HG02885 (cell line): ENCODE measurements at regions not wholly inside any gene's neighbourhood (a gene's known extent, or its start where the extent isn't known, plus 50 kb on each side); places are given as distances from the start of the nearest gene placed in this dataset.

ENCODE experiments used
- ATAC-seq: cut with Tn5 transposase; IDR thresholded peaks from one replicate; pipeline ENCODE4 v1.9.1; 2021; ENCODE audit warnings: mild to moderate bottlenecking; ENCODE audit not compliant: unreplicated experiment, poor library complexity

- no peak for ATAC-seq
Observed at GRCh38 chrX:21126661-21127060, 247.6 kb upstream of the CNKSR2 start.

GRCh38 chrX:21131346-21131745 is 242.9 kb upstream of the CNKSR2 start:
- no peak for ATAC-seq

GRCh38 chrX:21131786-21132185 is 242.4 kb upstream of the CNKSR2 start:
- ATAC-seq = no peak

- no peak for ATAC-seq
Observed at GRCh38 chrX:21132686-21133393, 241.4 kb upstream of the CNKSR2 start.

- no peak for ATAC-seq
Observed at GRCh38 chrX:21150208-21150607, 224.0 kb upstream of the CNKSR2 start.

- ATAC-seq = no peak
Observed at GRCh38 chrX:21151051-21151450, 223.2 kb upstream of the CNKSR2 start.

- no peak for ATAC-seq
Observed at GRCh38 chrX:21153033-21153432, 221.2 kb upstream of the CNKSR2 start.

- ATAC-seq = no peak
Observed at GRCh38 chrX:21153503-21153902, 220.7 kb upstream of the CNKSR2 start.

- ATAC-seq = no peak
Observed at GRCh38 chrX:21155916-21156315, 218.3 kb upstream of the CNKSR2 start.

GRCh38 chrX:21156632-21157031 is 217.6 kb upstream of the CNKSR2 start:
- no peak for ATAC-seq

- ATAC-seq = no peak
Observed at GRCh38 chrX:21158678-21159077, 215.5 kb upstream of the CNKSR2 start.

GRCh38 chrX:21166272-21166982 is 207.8 kb upstream of the CNKSR2 start:
- ATAC-seq = no peak

GRCh38 chrX:21167011-21167410 is 207.2 kb upstream of the CNKSR2 start:
- no peak for ATAC-seq

GRCh38 chrX:21167494-21167893 is 206.7 kb upstream of the CNKSR2 start:
- no peak for ATAC-seq

GRCh38 chrX:21168401-21169160 is 205.6 kb upstream of the CNKSR2 start:
- no peak for ATAC-seq

- no peak for ATAC-seq
Observed at GRCh38 chrX:21171181-21171580, 203.0 kb upstream of the CNKSR2 start.

GRCh38 chrX:21174439-21174838 is 199.8 kb upstream of the CNKSR2 start:
- no peak for ATAC-seq

- ATAC-seq = no peak
Observed at GRCh38 chrX:21176921-21177571, 197.2 kb upstream of the CNKSR2 start.

GRCh38 chrX:21181232-21181853 is 192.9 kb upstream of the CNKSR2 start:
- ATAC-seq = no peak

GRCh38 chrX:21193196-21193595 is 181.0 kb upstream of the CNKSR2 start:
- ATAC-seq = no peak
